HepG2 (cell line): ENCODE measurements at regions not wholly inside any gene's neighbourhood (a gene's known extent, or its start where the extent isn't known, plus 50 kb on each side); places are given as distances from the start of the nearest gene placed in this dataset.

Experiments used
- ATAC-seq: fragments of 200-7000 bp; cut with Tn5 transposase; 3 replicates; pipeline ENCODE4 v1.9.1; 2020; ENCODE audit warnings: mild to moderate bottlenecking, moderate library complexity
- BruUV-seq: library from RNA; stranded (reverse); fragments of 400-500 nt; replicated peaks from 2 replicates; lab custom pipeline; 2021; lab: Mats Ljungman, UMichigan
- CTCF ChIA-PET: fragments of 300-600 bp; formaldehyde crosslinking; extraction: SDS; loops from one replicate; lab custom pipeline; 2021; ENCODE audit warnings: low total read pairs, inconsistent platforms, low intra/inter-chr PET ratio; lab: Yijun Ruan, JAX
- POLR2A ChIA-PET: fragments of 350-600 bp; sonication (Branson Sonifier 250); formaldehyde crosslinking; loops from one replicate; lab custom pipeline; 2020; ENCODE audit warnings: antibody characterized with exemption, inconsistent platforms; lab: Yijun Ruan, JAX
- DNase-seq: peaks from one replicate; pipeline ENCODE4 v3.0.0-alpha.2; 2015; ENCODE audit warnings: low spot score
- FAIRE-seq: peaks from 3 replicates; lab custom pipeline; 2011; peaks lifted over from hg19 to GRCh38; lab: Jason Lieb, UNC
- H2AFZ ChIP-seq: one replicate; pipeline ENCODE4 v1.6.1; 2011; ENCODE audit warnings: low read length, inconsistent platforms
- H3K27ac ChIP-seq: fragments of 300-600 bp; 3 replicates; pipeline ENCODE4 v1.8.0; 2011; ENCODE audit warnings: mixed run types, mild to moderate bottlenecking, mixed read lengths, low read length, inconsistent platforms; ENCODE audit not compliant: insufficient read depth; ENCODE audit errors: extremely low read length
- H3K27me3 ChIP-seq, 2 experiments: fragments of 200-600 bp in 1 of 2; 2 replicates in 1 of 2; 3 replicates in 1 of 2; pipeline versions ENCODE4 v1.6.0 to v1.8.0; 2011; ENCODE audit warnings: low read length in 2 of 2, mild to moderate bottlenecking in 2 of 2, moderate library complexity in 2 of 2, inconsistent platforms in 1 of 2; ENCODE audit not compliant: insufficient read depth in 2 of 2, control insufficient read depth in 1 of 2
- H3K36me3 ChIP-seq, 2 experiments: fragments of 200-600 bp in 1 of 2; replicated peaks in 1 of 2; 2 replicates in 1 of 2; 3 replicates in 1 of 2; pipeline versions ENCODE4 v1.5.1 to v1.8.0; 2011; ENCODE audit warnings: low read length in 2 of 2, inconsistent platforms in 1 of 2; ENCODE audit not compliant: insufficient read depth in 2 of 2, control insufficient read depth in 1 of 2
- H3K4me1 ChIP-seq: 2 replicates; pipeline ENCODE4 v1.5.1; 2012; ENCODE audit warnings: low read length, inconsistent platforms; ENCODE audit not compliant: insufficient read depth
- H3K4me2 ChIP-seq: 2 replicates; pipeline ENCODE4 v1.6.0; 2011; ENCODE audit warnings: low read depth, low read length, inconsistent platforms
- H3K4me3 ChIP-seq, 3 experiments: fragments of 200-600 bp in 1 of 3; sonication (generic), shearing (Covaris generic) in 1 of 3; replicated peaks in 1 of 3; 2 replicates each; pipeline ENCODE4 v1.5.1; 2011 to 2016; ENCODE audit warnings: low read length in 3 of 3, inconsistent platforms in 2 of 3, low read depth in 2 of 3, mild to moderate bottlenecking in 2 of 3, control low read depth in 1 of 3, mixed read lengths in 1 of 3; ENCODE audit not compliant: insufficient read depth in 1 of 3
- H3K79me2 ChIP-seq: one replicate; pipeline ENCODE4 v1.6.1; 2011; ENCODE audit warnings: low read length, inconsistent platforms; ENCODE audit not compliant: insufficient read depth
- H3K9ac ChIP-seq: 2 replicates; pipeline ENCODE4 v1.6.0; 2011; ENCODE audit warnings: mild to moderate bottlenecking, low read depth, low read length, inconsistent platforms; ENCODE audit not compliant: insufficient read depth
- H3K9me3 ChIP-seq: 2 replicates; pipeline ENCODE4 v1.5.1; 2012; ENCODE audit warnings: mild to moderate bottlenecking, low read length
- H4K20me1 ChIP-seq: 2 replicates; pipeline ENCODE4 v1.6.0; 2011; ENCODE audit warnings: inconsistent platforms, mild to moderate bottlenecking, low read length, moderate library complexity; ENCODE audit not compliant: insufficient read depth
- ASH2L ChIP-seq: fragments of 300-600, 200-600 bp; sonication (generic); IDR thresholded peaks from 2 replicates; pipeline ENCODE4 v1.7.0; 2017; ENCODE audit warnings: low read depth, mild to moderate bottlenecking, moderate library complexity, mixed read lengths, low read length; ENCODE audit not compliant: insufficient read length
- KDM5A ChIP-seq: fragments of 200-600 bp; sonication (generic); IDR thresholded peaks from 2 replicates; pipeline ENCODE4 v1.7.0; 2018; ENCODE audit warnings: antibody characterized with exemption, mild to moderate bottlenecking, low read length, borderline replicate concordance
- THAP9 ChIP-seq: sonication (generic); formaldehyde crosslinking; IDR thresholded peaks from 2 replicates; pipeline ENCODE4; 2020; ENCODE audit warnings: missing genetic modification reagents, mild to moderate bottlenecking, borderline replicate concordance
- ZNF232 ChIP-seq: sonication (generic); formaldehyde crosslinking; IDR thresholded peaks from 2 replicates; pipeline ENCODE4 v1.4.0; 2020; ENCODE audit warnings: missing genetic modification reagents, borderline replicate concordance
- in situ Hi-C: cut with HindIII; loops from 2 replicates; pipeline ENCODE4 v1.10.0; 2017; ENCODE audit warnings: low pct_unique_long_range_greater_than_20kb; ENCODE audit not compliant: extremely low pct_ligation_motif_present
- intact Hi-C: fragments of 100-400 bp; cut with micrococcal nuclease; formaldehyde crosslinking; loops from one replicate; pipeline ENCODE4 v1.10.0; 2022; ENCODE audit not compliant: unreplicated experiment
- TF ChIP-seq, protein P1 (sequence below): sonication (generic); formaldehyde crosslinking; IDR thresholded peaks from 2 replicates; pipeline ENCODE4 v1.5.0; 2020; ENCODE audit warnings: mild to moderate bottlenecking, missing genetic modification reagents, borderline replicate concordance
- TF ChIP-seq, protein P2 (sequence below), 2 experiments: sonication (generic) in 1 of 2; formaldehyde crosslinking in 1 of 2; IDR thresholded peaks; 2 replicates each; pipeline versions ENCODE4 v1.6.1 to v1.9.0; 2014 to 2022; ENCODE audit warnings: antibody characterized with exemption in 1 of 2, borderline replicate concordance in 1 of 2, inconsistent platforms in 1 of 2, low read depth in 1 of 2, missing genetic modification reagents in 1 of 2

- in situ Hi-C loops, result no loop called here
- FAIRE-seq, result no peak
- CTCF ChIA-PET, result no interaction called here
- TF ChIP-seq, protein P1, sequence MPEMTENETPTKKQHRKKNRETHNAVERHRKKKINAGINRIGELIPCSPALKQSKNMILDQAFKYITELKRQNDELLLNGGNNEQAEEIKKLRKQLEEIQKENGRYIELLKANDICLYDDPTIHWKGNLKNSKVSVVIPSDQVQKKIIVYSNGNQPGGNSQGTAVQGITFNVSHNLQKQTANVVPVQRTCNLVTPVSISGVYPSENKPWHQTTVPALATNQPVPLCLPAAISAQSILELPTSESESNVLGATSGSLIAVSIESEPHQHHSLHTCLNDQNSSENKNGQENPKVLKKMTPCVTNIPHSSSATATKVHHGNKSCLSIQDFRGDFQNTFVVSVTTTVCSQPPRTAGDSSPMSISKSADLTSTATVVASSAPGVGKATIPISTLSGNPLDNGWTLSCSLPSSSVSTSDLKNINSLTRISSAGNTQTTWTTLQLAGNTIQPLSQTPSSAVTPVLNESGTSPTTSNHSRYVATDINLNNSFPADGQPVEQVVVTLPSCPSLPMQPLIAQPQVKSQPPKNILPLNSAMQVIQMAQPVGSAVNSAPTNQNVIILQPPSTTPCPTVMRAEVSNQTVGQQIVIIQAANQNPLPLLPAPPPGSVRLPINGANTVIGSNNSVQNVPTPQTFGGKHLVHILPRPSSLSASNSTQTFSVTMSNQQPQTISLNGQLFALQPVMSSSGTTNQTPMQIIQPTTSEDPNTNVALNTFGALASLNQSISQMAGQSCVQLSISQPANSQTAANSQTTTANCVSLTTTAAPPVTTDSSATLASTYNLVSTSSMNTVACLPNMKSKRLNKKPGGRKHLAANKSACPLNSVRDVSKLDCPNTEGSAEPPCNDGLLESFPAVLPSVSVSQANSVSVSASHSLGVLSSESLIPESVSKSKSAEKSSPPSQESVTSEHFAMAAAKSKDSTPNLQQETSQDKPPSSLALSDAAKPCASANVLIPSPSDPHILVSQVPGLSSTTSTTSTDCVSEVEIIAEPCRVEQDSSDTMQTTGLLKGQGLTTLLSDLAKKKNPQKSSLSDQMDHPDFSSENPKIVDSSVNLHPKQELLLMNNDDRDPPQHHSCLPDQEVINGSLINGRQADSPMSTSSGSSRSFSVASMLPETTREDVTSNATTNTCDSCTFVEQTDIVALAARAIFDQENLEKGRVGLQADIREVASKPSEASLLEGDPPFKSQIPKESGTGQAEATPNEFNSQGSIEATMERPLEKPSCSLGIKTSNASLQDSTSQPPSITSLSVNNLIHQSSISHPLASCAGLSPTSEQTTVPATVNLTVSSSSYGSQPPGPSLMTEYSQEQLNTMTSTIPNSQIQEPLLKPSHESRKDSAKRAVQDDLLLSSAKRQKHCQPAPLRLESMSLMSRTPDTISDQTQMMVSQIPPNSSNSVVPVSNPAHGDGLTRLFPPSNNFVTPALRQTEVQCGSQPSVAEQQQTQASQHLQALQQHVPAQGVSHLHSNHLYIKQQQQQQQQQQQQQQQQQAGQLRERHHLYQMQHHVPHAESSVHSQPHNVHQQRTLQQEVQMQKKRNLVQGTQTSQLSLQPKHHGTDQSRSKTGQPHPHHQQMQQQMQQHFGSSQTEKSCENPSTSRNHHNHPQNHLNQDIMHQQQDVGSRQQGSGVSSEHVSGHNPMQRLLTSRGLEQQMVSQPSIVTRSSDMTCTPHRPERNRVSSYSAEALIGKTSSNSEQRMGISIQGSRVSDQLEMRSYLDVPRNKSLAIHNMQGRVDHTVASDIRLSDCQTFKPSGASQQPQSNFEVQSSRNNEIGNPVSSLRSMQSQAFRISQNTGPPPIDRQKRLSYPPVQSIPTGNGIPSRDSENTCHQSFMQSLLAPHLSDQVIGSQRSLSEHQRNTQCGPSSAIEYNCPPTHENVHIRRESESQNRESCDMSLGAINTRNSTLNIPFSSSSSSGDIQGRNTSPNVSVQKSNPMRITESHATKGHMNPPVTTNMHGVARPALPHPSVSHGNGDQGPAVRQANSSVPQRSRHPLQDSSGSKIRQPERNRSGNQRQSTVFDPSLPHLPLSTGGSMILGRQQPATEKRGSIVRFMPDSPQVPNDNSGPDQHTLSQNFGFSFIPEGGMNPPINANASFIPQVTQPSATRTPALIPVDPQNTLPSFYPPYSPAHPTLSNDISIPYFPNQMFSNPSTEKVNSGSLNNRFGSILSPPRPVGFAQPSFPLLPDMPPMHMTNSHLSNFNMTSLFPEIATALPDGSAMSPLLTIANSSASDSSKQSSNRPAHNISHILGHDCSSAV (CRISPR knock-in tag), result no peak
- TF ChIP-seq THAP9 (CRISPR knock-in tag) (no peak), KDM5A (no peak), ZNF232 (CRISPR knock-in tag) (no peak), ASH2L (no peak)
- TF ChIP-seq, protein P2, sequence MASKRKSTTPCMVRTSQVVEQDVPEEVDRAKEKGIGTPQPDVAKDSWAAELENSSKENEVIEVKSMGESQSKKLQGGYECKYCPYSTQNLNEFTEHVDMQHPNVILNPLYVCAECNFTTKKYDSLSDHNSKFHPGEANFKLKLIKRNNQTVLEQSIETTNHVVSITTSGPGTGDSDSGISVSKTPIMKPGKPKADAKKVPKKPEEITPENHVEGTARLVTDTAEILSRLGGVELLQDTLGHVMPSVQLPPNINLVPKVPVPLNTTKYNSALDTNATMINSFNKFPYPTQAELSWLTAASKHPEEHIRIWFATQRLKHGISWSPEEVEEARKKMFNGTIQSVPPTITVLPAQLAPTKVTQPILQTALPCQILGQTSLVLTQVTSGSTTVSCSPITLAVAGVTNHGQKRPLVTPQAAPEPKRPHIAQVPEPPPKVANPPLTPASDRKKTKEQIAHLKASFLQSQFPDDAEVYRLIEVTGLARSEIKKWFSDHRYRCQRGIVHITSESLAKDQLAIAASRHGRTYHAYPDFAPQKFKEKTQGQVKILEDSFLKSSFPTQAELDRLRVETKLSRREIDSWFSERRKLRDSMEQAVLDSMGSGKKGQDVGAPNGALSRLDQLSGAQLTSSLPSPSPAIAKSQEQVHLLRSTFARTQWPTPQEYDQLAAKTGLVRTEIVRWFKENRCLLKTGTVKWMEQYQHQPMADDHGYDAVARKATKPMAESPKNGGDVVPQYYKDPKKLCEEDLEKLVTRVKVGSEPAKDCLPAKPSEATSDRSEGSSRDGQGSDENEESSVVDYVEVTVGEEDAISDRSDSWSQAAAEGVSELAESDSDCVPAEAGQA (IDR thresholded peaks at IDR 0.05; ENCODE audit: low read depth), result no peak
- TF ChIP-seq, protein P2 (CRISPR knock-in tag; IDR thresholded peaks at IDR 0.05; ENCODE audit: borderline replicate concordance), result no peak
These were observed 56.8 kb upstream of the ST3GAL5 start for GRCh38 chr2:85945586-85945985.

More at GRCh38 chr2:85945586-85945985, 56.8 kb upstream of the ST3GAL5 start:
- peaks cover 12% of the 10 kb centered on the region for H3K4me1 ChIP-seq
- no peak for DNase-seq
- H4K20me1 ChIP-seq, result no peaks in the 10 kb centered on the region
- no peak overlapping the region for H2AFZ ChIP-seq
- POLR2A ChIA-PET, result no interaction called here
- no peak for ATAC-seq
- no TSS peak for BruUV-seq
- H3K27ac ChIP-seq, result no peak overlapping the region
- no peaks in the 10 kb centered on the region for H3K36me3 ChIP-seq
- H3K9ac ChIP-seq, result no peak overlapping the region
- no peak overlapping the region for H3K4me2 ChIP-seq
- peaks cover 21% of the 10 kb centered on the region for H3K9me3 ChIP-seq
- no peak overlapping the region for H3K4me3 ChIP-seq
- H3K27me3 ChIP-seq, result no peaks in the 10 kb centered on the region
- intact Hi-C loops, result no loop called here
- H3K79me2 ChIP-seq, result no peaks in the 10 kb centered on the region
